AG09309 (cell line): ENCODE measurements at regions not wholly inside any gene's neighbourhood (a gene's known extent, or its start where the extent isn't known, plus 50 kb on each side); places are given as distances from the start of the nearest gene placed in this dataset.
A peak's percentile ranks its signal among the peaks of the same experiment; 100 is the strongest.

Source experiments
- DNase-seq: peaks from one replicate; pipeline ENCODE4 v3.0.0-alpha.2; 2010; ENCODE audit warnings: low read depth
- H3K4me3 ChIP-seq: 2 replicates; pipeline ENCODE4 v1.5.1; 2011; ENCODE audit warnings: mild to moderate bottlenecking, low read depth, low read length, moderate library complexity; ENCODE audit not compliant: control insufficient read depth
- CTCF ChIP-seq: IDR thresholded peaks from 2 replicates; pipeline ENCODE4 v1.5.1; 2011; ENCODE audit warnings: mild to moderate bottlenecking, low read depth, low read length, inconsistent platforms; ENCODE audit not compliant: insufficient read depth, control insufficient read depth; ENCODE audit errors: missing control alignments

GRCh38 chr3:182673336-182673735 lies 120.0 kb upstream of the ATP11B start:
- TF ChIP-seq CTCF = no peak
- no peak for DNase-seq
- H3K4me3 ChIP-seq = no peak overlapping the region

DNA sequence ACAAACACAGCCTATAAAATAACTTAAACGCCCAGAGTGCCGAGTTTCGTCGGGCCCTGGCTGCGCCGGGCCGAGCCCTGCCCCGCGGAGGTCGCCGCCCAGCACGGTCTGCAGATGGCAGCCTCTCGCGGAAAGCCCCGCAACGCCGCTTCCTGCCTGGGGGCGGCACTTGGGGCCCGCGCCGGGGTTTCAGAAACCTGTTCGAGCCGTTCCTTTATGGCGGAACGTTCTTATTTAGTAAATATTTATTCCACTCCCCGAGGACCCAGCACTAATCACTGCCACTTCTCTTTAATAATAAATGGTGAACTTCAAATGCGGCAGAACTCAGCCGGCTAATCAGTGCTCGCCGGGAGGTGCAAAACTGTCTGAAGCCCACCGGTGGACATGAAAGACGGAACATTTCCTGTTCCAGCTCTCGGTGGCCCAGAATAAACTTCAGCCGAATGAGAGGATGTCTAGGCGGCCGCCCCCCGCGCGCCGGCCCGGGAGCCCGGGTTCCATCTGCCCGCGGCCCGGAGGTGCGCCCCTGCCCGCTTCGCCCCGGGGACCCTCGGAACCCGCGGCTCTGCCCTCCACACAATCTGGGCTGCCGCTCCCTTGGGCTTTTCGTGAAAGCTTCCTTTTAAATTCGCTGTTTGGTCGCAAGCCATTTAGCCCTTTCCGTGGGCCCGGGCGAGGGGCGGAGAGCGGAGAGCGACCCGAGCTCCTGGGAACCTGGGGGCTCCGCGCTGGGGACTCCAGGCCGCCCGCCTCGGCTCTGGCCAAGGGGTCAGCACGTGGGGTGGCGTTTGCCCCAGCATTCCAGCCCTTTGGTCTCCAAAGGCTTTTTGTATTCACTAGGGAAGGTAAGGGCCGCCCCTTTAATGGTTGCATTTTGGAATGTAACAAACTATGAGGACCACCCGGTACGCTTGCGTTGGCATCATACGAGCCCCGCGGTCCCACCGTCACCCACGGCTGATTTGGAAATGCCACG lies 110.8 kb upstream of the ATP11B start:
- no peak for DNase-seq
- H3K4me3 ChIP-seq = peak overlapping the region; percentile 47
- TF ChIP-seq CTCF = peak; percentile 7

- TF ChIP-seq CTCF = peak; percentile 89
- H3K4me3 ChIP-seq = no peak overlapping the region
- peak; percentile 27 for DNase-seq
These were observed 109.9 kb upstream of the ATP11B start for GRCh38 chr3:182683453-182683852.

DNA sequence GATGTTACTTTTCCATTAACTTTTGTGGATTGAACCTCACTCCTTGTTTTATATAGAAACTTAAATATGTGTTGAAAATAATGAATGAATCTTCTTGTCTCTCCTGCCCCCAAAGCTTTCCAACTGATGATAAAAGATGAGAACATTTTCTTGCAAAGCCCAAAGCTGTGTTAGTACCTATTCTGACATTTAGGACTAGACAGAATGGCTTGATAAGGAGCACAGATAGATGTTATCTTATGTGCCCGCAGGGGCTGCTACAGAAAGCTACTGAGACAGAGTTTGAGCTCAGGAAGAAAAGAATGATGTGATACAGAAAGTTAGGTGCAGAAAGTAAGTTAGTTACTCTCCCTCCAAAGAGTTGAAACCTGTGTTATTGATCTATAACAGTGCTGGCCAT lies 109.4 kb upstream of the ATP11B start:
- DNase-seq = no peak
- TF ChIP-seq CTCF = no peak
- H3K4me3 ChIP-seq = no peak overlapping the region

- no peak for TF ChIP-seq CTCF
- no peak for DNase-seq
- H3K4me3 ChIP-seq = no peak overlapping the region
These were observed 107.0 kb upstream of the ATP11B start for GRCh38 chr3:182686033-182686886.

DNA sequence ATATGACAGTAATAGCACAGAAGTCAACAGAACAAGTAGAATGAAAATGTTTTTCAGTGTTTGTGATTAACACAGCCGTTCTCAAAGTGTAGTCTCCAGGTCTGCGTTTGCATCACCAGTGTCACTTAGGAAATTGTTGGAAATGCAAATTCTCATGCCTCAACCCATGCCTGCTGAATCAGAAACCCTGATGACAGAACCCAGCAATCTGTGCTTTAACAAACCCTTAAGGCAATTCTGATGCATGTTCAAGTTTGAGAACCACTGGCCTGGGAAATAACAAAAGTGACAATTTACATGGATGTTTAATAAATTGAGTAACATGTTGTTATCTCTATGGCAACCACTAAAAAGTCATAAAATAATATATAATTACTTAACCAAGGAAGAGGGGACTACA lies 103.1 kb upstream of the ATP11B start:
- no peak for TF ChIP-seq CTCF
- H3K4me3 ChIP-seq = no peak overlapping the region
- DNase-seq = no peak
